Stomach (tissue), 8 donors: ENCODE measurements at regions not wholly inside any gene's neighbourhood (a gene's known extent, or its start where the extent isn't known, plus 50 kb on each side); places are given as distances from the start of the nearest gene placed in this dataset.

ENCODE experiments used
- DNase-seq, 2 donors: peaks; one replicate each; pipeline versions ENCODE4 v3.0.0 to v3.0.0-alpha.2; 2013 to 2019
- H3K27ac ChIP-seq, 5 donors: fragments of 200-600 bp in 4 of 5; sonication (generic) in 4 of 5; one replicate each; pipeline ENCODE4 v1.5.1; 2013 to 2019; ENCODE audit warnings: mild to moderate bottlenecking in 1 of 5, moderate library complexity in 1 of 5
- H3K27me3 ChIP-seq, 3 donors: fragments of 200-600 bp; sonication (generic); one replicate each; pipeline ENCODE4 v1.5.1; 2017 to 2019; ENCODE audit warnings: mixed run types in 1 of 3
- H3K36me3 ChIP-seq, 4 donors: fragments of 200-600 bp; sonication (generic); 1 replicate in 3 of 4; 2 replicates in 1 of 4; pipeline ENCODE4 v1.5.1; 2016 to 2019
- H3K4me1 ChIP-seq, 4 donors: fragments of 200-600 bp; sonication (generic); one replicate each; pipeline ENCODE4 v1.5.1; 2016 to 2019
- H3K4me3 ChIP-seq, 4 donors: fragments of 200-600 bp; sonication (generic) in 3 of 4; one replicate each; pipeline ENCODE4 v1.5.1; 2016 to 2019; ENCODE audit warnings: mild to moderate bottlenecking in 1 of 4
- H3K9me3 ChIP-seq, 4 donors: fragments of 200-600 bp; sonication (generic); one replicate each; pipeline ENCODE4 v1.5.1; 2016 to 2019
- EP300 ChIP-seq: sonication (generic); formaldehyde crosslinking; IDR thresholded peaks from one replicate; pipeline ENCODE4 v1.6.1; 2017; ENCODE audit warnings: antibody characterized with exemption
- POLR2A ChIP-seq, 4 donors: fragments of 450-650 bp; IDR thresholded peaks; one replicate each; pipeline ENCODE4 v1.6.1; 2016; ENCODE audit warnings: antibody characterized with exemption in 4 of 4, control low read depth in 2 of 4, mild to moderate bottlenecking in 1 of 4, moderate library complexity in 1 of 4
- POLR2AphosphoS5 ChIP-seq, 3 donors: sonication (generic); formaldehyde crosslinking; IDR thresholded peaks; one replicate each; pipeline ENCODE4 v1.6.1; 2016; ENCODE audit warnings: antibody characterized with exemption in 3 of 3
- WGBS, 5 donors: extraction: QIAGEN DNeasy Blood & Tissue Kit in 3 of 5; methylation state at CpG; one replicate each; pipeline versions ENCODE4 v1.1.5 to v1.1.7; 2013 to 2018; 5-methylcytosine and 5-hydroxymethylcytosine counted together
- intact Hi-C: fragments of 100-400 bp; cut with DNase I; formaldehyde crosslinking; loops from one replicate; pipeline ENCODE4 v1.15.1; 2023; ENCODE audit warnings: low total_unique reads
- TF ChIP-seq, protein P1 (sequence below), 7 experiments: fragments of 450-650 bp in 4 of 7; fragments of 200-600 bp in 3 of 7; sonication (generic) in 3 of 7; IDR thresholded peaks; one replicate each; pipeline ENCODE4 v1.5.1; 2016 to 2019; ENCODE audit warnings: antibody characterized with exemption in 7 of 7, control low read depth in 2 of 7, mild to moderate bottlenecking in 1 of 7
- donor health status: healthy with polysubstance abuse.
- donor health status: Bipolar disorder and iron deficiency.
- donor health status: healthy.

DNA sequence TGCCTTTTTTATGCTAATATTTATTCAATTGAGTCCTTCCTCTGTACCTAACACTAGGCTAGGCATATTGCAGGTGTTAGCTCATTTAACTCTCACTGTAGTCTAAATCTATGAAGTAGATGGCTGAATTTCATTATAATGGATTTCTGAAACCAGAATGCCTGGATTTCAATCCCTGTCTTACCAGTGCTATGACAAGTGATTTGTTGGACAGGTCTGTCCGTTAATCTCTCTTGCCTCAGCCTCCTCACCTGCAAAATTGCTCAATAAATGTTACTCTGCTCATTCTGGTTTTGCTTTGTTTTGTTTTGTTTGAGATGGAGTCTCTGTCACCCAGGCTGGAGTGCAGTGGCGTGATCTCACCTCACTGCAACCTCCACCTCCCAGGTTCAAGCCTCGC is 146.1 kb upstream of the ADGRL2 start:
- 83 to 94% (median 91%) methylated on average over 3 of the region's 3 CpGs for WGBS, 5 donors
- intact Hi-C loops, result no loop called here
- Histone ChIP-seq H3K4me1 (peaks cover 0 to 5% (median 0%) of the 10 kb centered on the region in 4 donors), H3K4me3 (no peak overlapping the region), H3K27me3 (no peaks in the 10 kb centered on the region), H3K27ac (no peak overlapping the region), H3K9me3 (no peaks in the 10 kb centered on the region), H3K36me3 (no peaks in the 10 kb centered on the region)
- DNase-seq, result no peak
- no peak for TF ChIP-seq EP300
- TF ChIP-seq, protein P1, sequence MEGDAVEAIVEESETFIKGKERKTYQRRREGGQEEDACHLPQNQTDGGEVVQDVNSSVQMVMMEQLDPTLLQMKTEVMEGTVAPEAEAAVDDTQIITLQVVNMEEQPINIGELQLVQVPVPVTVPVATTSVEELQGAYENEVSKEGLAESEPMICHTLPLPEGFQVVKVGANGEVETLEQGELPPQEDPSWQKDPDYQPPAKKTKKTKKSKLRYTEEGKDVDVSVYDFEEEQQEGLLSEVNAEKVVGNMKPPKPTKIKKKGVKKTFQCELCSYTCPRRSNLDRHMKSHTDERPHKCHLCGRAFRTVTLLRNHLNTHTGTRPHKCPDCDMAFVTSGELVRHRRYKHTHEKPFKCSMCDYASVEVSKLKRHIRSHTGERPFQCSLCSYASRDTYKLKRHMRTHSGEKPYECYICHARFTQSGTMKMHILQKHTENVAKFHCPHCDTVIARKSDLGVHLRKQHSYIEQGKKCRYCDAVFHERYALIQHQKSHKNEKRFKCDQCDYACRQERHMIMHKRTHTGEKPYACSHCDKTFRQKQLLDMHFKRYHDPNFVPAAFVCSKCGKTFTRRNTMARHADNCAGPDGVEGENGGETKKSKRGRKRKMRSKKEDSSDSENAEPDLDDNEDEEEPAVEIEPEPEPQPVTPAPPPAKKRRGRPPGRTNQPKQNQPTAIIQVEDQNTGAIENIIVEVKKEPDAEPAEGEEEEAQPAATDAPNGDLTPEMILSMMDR (IDR thresholded peaks at IDR 0.05), result no peak
- no peak for TF ChIP-seq POLR2A (IDR thresholded peaks at IDR 0.05)
- no peak for TF ChIP-seq POLR2AphosphoS5 (IDR thresholded peaks at IDR 0.05)

DNA sequence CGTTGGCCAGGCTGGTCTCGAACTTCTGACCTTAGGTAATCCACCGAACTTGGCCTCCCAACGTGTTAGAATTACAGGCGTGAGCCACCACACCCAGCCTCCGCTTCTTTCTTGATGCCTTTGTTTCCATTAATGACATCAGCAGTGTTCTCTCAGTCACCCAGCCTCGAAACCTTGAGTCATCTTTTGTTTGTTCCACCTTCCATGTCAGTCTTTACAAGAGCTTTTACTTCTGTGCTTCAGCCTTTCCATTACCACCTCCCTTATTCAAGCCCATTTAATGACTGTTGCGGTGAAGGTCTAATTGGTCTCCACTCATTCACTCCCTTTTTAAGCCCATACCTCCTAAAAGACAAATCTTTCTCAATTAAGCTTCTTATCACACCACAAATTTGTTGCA is 146.6 kb upstream of the ADGRL2 start:
- 71 to 88% (median 74%) methylated on average over 7 to 8 of the region's 8 CpGs for WGBS, 5 donors
- no peak for TF ChIP-seq EP300
- TF ChIP-seq, protein P1 (IDR thresholded peaks at IDR 0.05), result no peak
- TF ChIP-seq POLR2A (IDR thresholded peaks at IDR 0.05), result no peak
- TF ChIP-seq POLR2AphosphoS5 (IDR thresholded peaks at IDR 0.05), result no peak
- H3K36me3 ChIP-seq, result no peaks in the 10 kb centered on the region

DNA sequence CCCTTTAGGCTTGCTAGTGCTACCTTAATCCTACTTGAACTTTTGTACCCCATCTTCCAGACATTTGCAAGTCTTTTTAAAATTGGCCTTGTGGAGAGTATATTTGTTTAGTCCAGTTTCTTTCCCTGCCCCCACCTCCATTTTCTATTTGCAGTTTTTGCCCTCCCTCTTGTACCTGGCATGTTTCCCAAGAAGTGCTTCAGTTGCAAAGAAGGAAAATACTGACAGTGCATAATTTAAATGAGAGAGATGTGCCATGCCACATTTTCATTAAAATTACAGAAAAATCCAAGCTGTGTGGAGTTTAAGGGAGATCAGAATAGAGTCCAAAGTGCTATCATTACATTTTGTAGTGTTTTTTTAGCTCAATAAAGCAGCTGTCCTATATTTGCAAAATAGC is 150.0 kb upstream of the ADGRL2 start:
- TF ChIP-seq, protein P1 (IDR thresholded peaks at IDR 0.05), result no peak
- TF ChIP-seq POLR2AphosphoS5 (IDR thresholded peaks at IDR 0.05) (no peak), EP300 (no peak), POLR2A (IDR thresholded peaks at IDR 0.05) (no peak)
- no peak overlapping the region for H3K4me3 ChIP-seq
- intact Hi-C loops, result no loop called here
- H3K36me3 ChIP-seq, result no peaks in the 10 kb centered on the region
- no peaks in the 10 kb centered on the region for H3K27me3 ChIP-seq
- H3K9me3 ChIP-seq, result no peaks in the 10 kb centered on the region
- H3K4me1 ChIP-seq, result peaks cover 0 to 5% (median 0%) of the 10 kb centered on the region in 4 donors
- peak in 1 of 2 donors; percentile 23 for DNase-seq
- H3K27ac ChIP-seq, result no peak overlapping the region

More for the DNA sequence above, 146.6 kb upstream of the ADGRL2 start:
- intact Hi-C loops, result no loop called here
- no peaks in the 10 kb centered on the region for H3K27me3 ChIP-seq
- H3K27ac ChIP-seq, result no peak overlapping the region
- peaks cover 0 to 5% (median 0%) of the 10 kb centered on the region in 4 donors for H3K4me1 ChIP-seq
- no peaks in the 10 kb centered on the region for H3K9me3 ChIP-seq
- DNase-seq, result no peak
- H3K4me3 ChIP-seq, result no peak overlapping the region

DNA sequence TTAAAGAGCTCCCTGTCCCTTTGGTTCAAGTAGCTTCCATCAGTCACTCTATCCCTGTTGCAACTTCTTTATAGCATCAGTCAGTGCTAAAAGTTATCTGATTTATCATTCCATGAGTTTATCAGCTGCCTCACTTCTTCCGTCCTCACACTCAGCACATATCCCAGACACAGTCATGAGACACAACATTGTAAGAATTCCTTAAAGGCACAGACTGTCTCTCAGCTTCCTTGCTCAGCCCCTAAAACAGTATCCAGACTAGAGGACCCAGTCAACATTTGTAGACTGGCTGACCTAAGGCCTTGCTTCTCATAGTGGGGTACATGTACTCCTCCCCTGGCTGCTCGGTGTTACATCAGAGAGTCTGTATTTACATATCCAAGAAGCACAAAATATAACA is 164.9 kb upstream of the ADGRL2 start:
- no peak overlapping the region for H3K27ac ChIP-seq
- H3K9me3 ChIP-seq, result no peaks in the 10 kb centered on the region
- no peak overlapping the region for H3K4me3 ChIP-seq
- intact Hi-C loops, result no loop called here
- no peak for DNase-seq
- TF ChIP-seq, protein P1 (IDR thresholded peaks at IDR 0.05), result no peak
- no peaks in the 10 kb centered on the region for H3K36me3 ChIP-seq
- no peaks in the 10 kb centered on the region for H3K4me1 ChIP-seq
- 83 to 94% (median 91%) methylated on average over 2 of the region's 2 CpGs for WGBS, 5 donors
- H3K27me3 ChIP-seq, result no peaks in the 10 kb centered on the region
